HepG2 (cell line): ENCODE measurements at regions not wholly inside any gene's neighbourhood (a gene's known extent, or its start where the extent isn't known, plus 50 kb on each side); places are given as distances from the start of the nearest gene placed in this dataset.

Experiments used
- ATAC-seq: fragments of 200-7000 bp; cut with Tn5 transposase; 3 replicates; pipeline ENCODE4 v1.9.1; 2020; ENCODE audit warnings: mild to moderate bottlenecking, moderate library complexity
- BruUV-seq: library from RNA; stranded (reverse); fragments of 400-500 nt; replicated peaks from 2 replicates; lab custom pipeline; 2021; lab: Mats Ljungman, UMichigan
- CTCF ChIA-PET: fragments of 300-600 bp; formaldehyde crosslinking; extraction: SDS; loops from one replicate; lab custom pipeline; 2021; ENCODE audit warnings: low total read pairs, inconsistent platforms, low intra/inter-chr PET ratio; lab: Yijun Ruan, JAX
- POLR2A ChIA-PET: fragments of 350-600 bp; sonication (Branson Sonifier 250); formaldehyde crosslinking; loops from one replicate; lab custom pipeline; 2020; ENCODE audit warnings: antibody characterized with exemption, inconsistent platforms; lab: Yijun Ruan, JAX
- DNase-seq: peaks from one replicate; pipeline ENCODE4 v3.0.0-alpha.2; 2015; ENCODE audit warnings: low spot score
- FAIRE-seq: peaks from 3 replicates; lab custom pipeline; 2011; peaks lifted over from hg19 to GRCh38; lab: Jason Lieb, UNC
- H2AFZ ChIP-seq: one replicate; pipeline ENCODE4 v1.6.1; 2011; ENCODE audit warnings: low read length, inconsistent platforms
- H3K27ac ChIP-seq: fragments of 300-600 bp; 3 replicates; pipeline ENCODE4 v1.8.0; 2011; ENCODE audit warnings: mixed run types, mild to moderate bottlenecking, mixed read lengths, low read length, inconsistent platforms; ENCODE audit not compliant: insufficient read depth; ENCODE audit errors: extremely low read length
- H3K27me3 ChIP-seq, 2 experiments: fragments of 200-600 bp in 1 of 2; 2 replicates in 1 of 2; 3 replicates in 1 of 2; pipeline versions ENCODE4 v1.6.0 to v1.8.0; 2011; ENCODE audit warnings: low read length in 2 of 2, mild to moderate bottlenecking in 2 of 2, moderate library complexity in 2 of 2, inconsistent platforms in 1 of 2; ENCODE audit not compliant: insufficient read depth in 2 of 2, control insufficient read depth in 1 of 2
- H3K36me3 ChIP-seq, 2 experiments: fragments of 200-600 bp in 1 of 2; replicated peaks in 1 of 2; 2 replicates in 1 of 2; 3 replicates in 1 of 2; pipeline versions ENCODE4 v1.5.1 to v1.8.0; 2011; ENCODE audit warnings: low read length in 2 of 2, inconsistent platforms in 1 of 2; ENCODE audit not compliant: insufficient read depth in 2 of 2, control insufficient read depth in 1 of 2
- H3K4me1 ChIP-seq: 2 replicates; pipeline ENCODE4 v1.5.1; 2012; ENCODE audit warnings: low read length, inconsistent platforms; ENCODE audit not compliant: insufficient read depth
- H3K4me2 ChIP-seq: 2 replicates; pipeline ENCODE4 v1.6.0; 2011; ENCODE audit warnings: low read depth, low read length, inconsistent platforms
- H3K4me3 ChIP-seq, 3 experiments: fragments of 200-600 bp in 1 of 3; sonication (generic), shearing (Covaris generic) in 1 of 3; replicated peaks in 1 of 3; 2 replicates each; pipeline ENCODE4 v1.5.1; 2011 to 2016; ENCODE audit warnings: low read length in 3 of 3, inconsistent platforms in 2 of 3, low read depth in 2 of 3, mild to moderate bottlenecking in 2 of 3, control low read depth in 1 of 3, mixed read lengths in 1 of 3; ENCODE audit not compliant: insufficient read depth in 1 of 3
- H3K79me2 ChIP-seq: one replicate; pipeline ENCODE4 v1.6.1; 2011; ENCODE audit warnings: low read length, inconsistent platforms; ENCODE audit not compliant: insufficient read depth
- H3K9ac ChIP-seq: 2 replicates; pipeline ENCODE4 v1.6.0; 2011; ENCODE audit warnings: mild to moderate bottlenecking, low read depth, low read length, inconsistent platforms; ENCODE audit not compliant: insufficient read depth
- H3K9me3 ChIP-seq: 2 replicates; pipeline ENCODE4 v1.5.1; 2012; ENCODE audit warnings: mild to moderate bottlenecking, low read length
- H4K20me1 ChIP-seq: 2 replicates; pipeline ENCODE4 v1.6.0; 2011; ENCODE audit warnings: inconsistent platforms, mild to moderate bottlenecking, low read length, moderate library complexity; ENCODE audit not compliant: insufficient read depth
- BORCS8-MEF2B ChIP-seq: sonication (generic); formaldehyde crosslinking; IDR thresholded peaks from 2 replicates; pipeline ENCODE4 v1.8.0; 2022; ENCODE audit warnings: mild to moderate bottlenecking, missing genetic modification reagents
- CENPT ChIP-seq: sonication (generic); formaldehyde crosslinking; IDR thresholded peaks from 2 replicates; pipeline ENCODE4 v1.8.0; 2022; ENCODE audit warnings: low read depth, mild to moderate bottlenecking, moderate library complexity, missing genetic modification reagents
- GZF1 ChIP-seq: sonication (generic); formaldehyde crosslinking; IDR thresholded peaks from 2 replicates; pipeline ENCODE4 v1.5.1; 2020; ENCODE audit warnings: mild to moderate bottlenecking, missing genetic modification reagents
- HIVEP1 ChIP-seq: sonication (generic); formaldehyde crosslinking; IDR thresholded peaks from 2 replicates; pipeline ENCODE4 v1.4.0; 2020; ENCODE audit warnings: mild to moderate bottlenecking, missing genetic modification reagents
- KMT2B ChIP-seq: IDR thresholded peaks from 2 replicates; pipeline ENCODE4 v1.6.1; 2016; ENCODE audit warnings: missing genetic modification reagents, missing compliant biosample characterization
- MIER2 ChIP-seq: IDR thresholded peaks from 2 replicates; pipeline ENCODE4 v1.6.1; 2016; ENCODE audit warnings: missing biosample characterization, missing genetic modification reagents
- PHF20 ChIP-seq: sonication (generic); formaldehyde crosslinking; IDR thresholded peaks from 2 replicates; pipeline ENCODE4 v1.5.0; 2020; ENCODE audit warnings: mild to moderate bottlenecking, missing genetic modification reagents
- RFX1 ChIP-seq: fragments of 450-650 bp; IDR thresholded peaks from 2 replicates; pipeline ENCODE4 v1.6.1; 2017
- SNAPC5 ChIP-seq: sonication (generic); formaldehyde crosslinking; IDR thresholded peaks from 2 replicates; pipeline ENCODE4 v1.8.1; 2023; ENCODE audit warnings: mild to moderate bottlenecking, missing genetic modification reagents, borderline replicate concordance
- SP2 ChIP-seq: sonication (generic); formaldehyde crosslinking; IDR thresholded peaks from 2 replicates; pipeline ENCODE4 v1.5.1; 2020; ENCODE audit warnings: mild to moderate bottlenecking, missing genetic modification reagents
- SRSF1 ChIP-seq: fragments of 200-400 bp; formaldehyde crosslinking; optimal IDR thresholded peaks from 2 replicates; pipeline ENCODE3; 2017; ENCODE audit warnings: mild to moderate bottlenecking, low read depth, low read length, moderate library complexity
- THAP9 ChIP-seq: sonication (generic); formaldehyde crosslinking; IDR thresholded peaks from 2 replicates; pipeline ENCODE4; 2020; ENCODE audit warnings: missing genetic modification reagents, mild to moderate bottlenecking, borderline replicate concordance
- YY1 ChIP-seq: IDR thresholded peaks from 2 replicates; pipeline ENCODE4 v1.6.1; 2011; ENCODE audit warnings: low read length, low read depth, moderate library complexity, mild to moderate bottlenecking; ENCODE audit not compliant: insufficient read depth, insufficient replicate concordance
- ZBTB8A ChIP-seq: sonication (generic); formaldehyde crosslinking; IDR thresholded peaks from 2 replicates; pipeline ENCODE4 v1.4.0; 2020; ENCODE audit warnings: mild to moderate bottlenecking, low read depth, missing genetic modification reagents, borderline replicate concordance
- ZNF33A ChIP-seq: sonication (generic); formaldehyde crosslinking; IDR thresholded peaks from 2 replicates; pipeline ENCODE4 v1.5.1; 2020; ENCODE audit warnings: missing genetic modification reagents, mild to moderate bottlenecking, moderate library complexity, borderline replicate concordance
- ZNF652 ChIP-seq: IDR thresholded peaks from 2 replicates; pipeline ENCODE4 v1.6.1; 2016; ENCODE audit warnings: low read depth, borderline replicate concordance
- ZNF879 ChIP-seq: sonication (generic); formaldehyde crosslinking; IDR thresholded peaks from 2 replicates; pipeline ENCODE4 v1.8.1; 2023; ENCODE audit warnings: missing genetic modification reagents
- ZSCAN29 ChIP-seq: sonication (generic); formaldehyde crosslinking; conservative IDR thresholded peaks from 2 replicates; pipeline ENCODE4 v1.4.0; 2020; ENCODE audit warnings: mild to moderate bottlenecking, missing genetic modification reagents
- WGBS: methylation state at CpG from one replicate; pipeline ENCODE4 v1.1.6; 2017; ENCODE audit warnings: low lambda C conversion rate; 5-methylcytosine and 5-hydroxymethylcytosine counted together
- in situ Hi-C: cut with HindIII; loops from 2 replicates; pipeline ENCODE4 v1.10.0; 2017; ENCODE audit warnings: low pct_unique_long_range_greater_than_20kb; ENCODE audit not compliant: extremely low pct_ligation_motif_present
- intact Hi-C: fragments of 100-400 bp; cut with micrococcal nuclease; formaldehyde crosslinking; loops from one replicate; pipeline ENCODE4 v1.10.0; 2022; ENCODE audit not compliant: unreplicated experiment
- TF ChIP-seq, protein P1 (sequence below): sonication (generic); formaldehyde crosslinking; IDR thresholded peaks from 2 replicates; pipeline ENCODE4 v1.4.0; 2020; ENCODE audit warnings: mild to moderate bottlenecking, missing genetic modification reagents, borderline replicate concordance

- no peaks in the 10 kb centered on the region for H3K27me3 ChIP-seq
- no peaks in the 10 kb centered on the region for H3K79me2 ChIP-seq
- no peak overlapping the region for H3K9ac ChIP-seq
- no peak overlapping the region for H3K4me2 ChIP-seq
- no peaks in the 10 kb centered on the region for H4K20me1 ChIP-seq
- DNase-seq: no peak
- no peak for FAIRE-seq
- H2AFZ ChIP-seq: no peak overlapping the region
- ATAC-seq: no peak
- 100% methylated on average over 1 of the region's 2 CpGs for WGBS
- no peaks in the 10 kb centered on the region for H3K36me3 ChIP-seq
- H3K4me3 ChIP-seq: no peak overlapping the region
- intact Hi-C loops (no loop called here), in situ Hi-C loops (loop anchor here (25.0 kb wide), 1 partner anchor 841 kb away; no protein-coding TSS in a partner anchor)
- POLR2A ChIA-PET: no interaction called here
- no TSS peak for BruUV-seq
- no peak overlapping the region for H3K27ac ChIP-seq
- H3K4me1 ChIP-seq: no peaks in the 10 kb centered on the region
- H3K9me3 ChIP-seq: no peaks in the 10 kb centered on the region
- CTCF ChIA-PET: no interaction called here
- TF ChIP-seq YY1: no peak
- TF ChIP-seq, protein P1, sequence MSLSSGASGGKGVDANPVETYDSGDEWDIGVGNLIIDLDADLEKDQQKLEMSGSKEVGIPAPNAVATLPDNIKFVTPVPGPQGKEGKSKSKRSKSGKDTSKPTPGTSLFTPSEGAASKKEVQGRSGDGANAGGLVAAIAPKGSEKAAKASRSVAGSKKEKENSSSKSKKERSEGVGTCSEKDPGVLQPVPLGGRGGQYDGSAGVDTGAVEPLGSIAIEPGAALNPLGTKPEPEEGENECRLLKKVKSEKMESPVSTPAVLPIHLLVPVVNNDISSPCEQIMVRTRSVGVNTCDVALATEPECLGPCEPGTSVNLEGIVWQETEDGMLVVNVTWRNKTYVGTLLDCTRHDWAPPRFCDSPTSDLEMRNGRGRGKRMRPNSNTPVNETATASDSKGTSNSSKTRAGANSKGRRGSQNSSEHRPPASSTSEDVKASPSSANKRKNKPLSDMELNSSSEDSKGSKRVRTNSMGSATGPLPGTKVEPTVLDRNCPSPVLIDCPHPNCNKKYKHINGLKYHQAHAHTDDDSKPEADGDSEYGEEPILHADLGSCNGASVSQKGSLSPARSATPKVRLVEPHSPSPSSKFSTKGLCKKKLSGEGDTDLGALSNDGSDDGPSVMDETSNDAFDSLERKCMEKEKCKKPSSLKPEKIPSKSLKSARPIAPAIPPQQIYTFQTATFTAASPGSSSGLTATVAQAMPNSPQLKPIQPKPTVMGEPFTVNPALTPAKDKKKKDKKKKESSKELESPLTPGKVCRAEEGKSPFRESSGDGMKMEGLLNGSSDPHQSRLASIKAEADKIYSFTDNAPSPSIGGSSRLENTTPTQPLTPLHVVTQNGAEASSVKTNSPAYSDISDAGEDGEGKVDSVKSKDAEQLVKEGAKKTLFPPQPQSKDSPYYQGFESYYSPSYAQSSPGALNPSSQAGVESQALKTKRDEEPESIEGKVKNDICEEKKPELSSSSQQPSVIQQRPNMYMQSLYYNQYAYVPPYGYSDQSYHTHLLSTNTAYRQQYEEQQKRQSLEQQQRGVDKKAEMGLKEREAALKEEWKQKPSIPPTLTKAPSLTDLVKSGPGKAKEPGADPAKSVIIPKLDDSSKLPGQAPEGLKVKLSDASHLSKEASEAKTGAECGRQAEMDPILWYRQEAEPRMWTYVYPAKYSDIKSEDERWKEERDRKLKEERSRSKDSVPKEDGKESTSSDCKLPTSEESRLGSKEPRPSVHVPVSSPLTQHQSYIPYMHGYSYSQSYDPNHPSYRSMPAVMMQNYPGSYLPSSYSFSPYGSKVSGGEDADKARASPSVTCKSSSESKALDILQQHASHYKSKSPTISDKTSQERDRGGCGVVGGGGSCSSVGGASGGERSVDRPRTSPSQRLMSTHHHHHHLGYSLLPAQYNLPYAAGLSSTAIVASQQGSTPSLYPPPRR (CRISPR knock-in tag): no peak
- TF ChIP-seq THAP9 (CRISPR knock-in tag): no peak
- TF ChIP-seq PHF20: no peak
- no peak for TF ChIP-seq ZNF33A (CRISPR knock-in tag)
- TF ChIP-seq ZNF652 (CRISPR knock-in tag): no peak
- no peak for TF ChIP-seq BORCS8-MEF2B (CRISPR knock-in tag)
- no peak for TF ChIP-seq SNAPC5 (CRISPR knock-in tag)
- TF ChIP-seq SRSF1: no peak
- no peak for TF ChIP-seq ZNF879 (CRISPR knock-in tag)
- TF ChIP-seq MIER2 (CRISPR knock-in tag): no peak
- TF ChIP-seq KMT2B (CRISPR knock-in tag): no peak
- no peak for TF ChIP-seq ZBTB8A (CRISPR knock-in tag)
- no peak for TF ChIP-seq RFX1
- TF ChIP-seq HIVEP1 (CRISPR knock-in tag): no peak
- TF ChIP-seq GZF1: no peak
- no peak for TF ChIP-seq CENPT
- no peak for TF ChIP-seq SP2
- no peak for TF ChIP-seq ZSCAN29 (CRISPR knock-in tag)
Measured at GRCh38 chrY:12496007-12496406, 205.0 kb upstream of the USP9Y start.
